Left ventricle myocardium inferior (tissue), 1 donor: ENCODE measurements at regions not wholly inside any gene's neighbourhood (a gene's known extent, or its start where the extent isn't known, plus 50 kb on each side); places are given as distances from the start of the nearest gene placed in this dataset.

Source experiments
- DNase-seq: peaks from one replicate; pipeline ENCODE4 v3.0.0-alpha.2; 2020
- H3K27ac ChIP-seq: fragments of 200-600 bp; replicated peaks from 2 replicates; pipeline ENCODE4 v1.8.0; 2021
- H3K27me3 ChIP-seq: fragments of 200-600 bp; 2 replicates; pipeline ENCODE4 v1.8.0; 2021; ENCODE audit warnings: low read depth
- H3K36me3 ChIP-seq: fragments of 200-600 bp; 2 replicates; pipeline ENCODE4 v1.8.0; 2021
- H3K4me1 ChIP-seq: fragments of 200-600 bp; 2 replicates; pipeline ENCODE4 v1.8.0; 2021
- H3K4me3 ChIP-seq: fragments of 200-600 bp; 2 replicates; pipeline ENCODE4 v1.8.0; 2021; ENCODE audit warnings: mild to moderate bottlenecking, moderate library complexity
- H3K9me3 ChIP-seq: fragments of 200-600 bp; replicated peaks from 2 replicates; pipeline ENCODE4 v1.8.0; 2021
- CTCF ChIP-seq: fragments of 200-600 bp; IDR thresholded peaks from 2 replicates; pipeline ENCODE4 v1.8.0; 2021; ENCODE audit warnings: antibody characterized with exemption, mild to moderate bottlenecking, borderline replicate concordance
- intact Hi-C: fragments of 100-400 bp; cut with micrococcal nuclease; formaldehyde crosslinking; loops from one replicate; pipeline ENCODE4 v1.11.0; 2022
- donor health status: DM: no; HTN: yes; CAD: no; lungs with severe emphysema.

- H3K36me3 ChIP-seq: no peaks in the 10 kb centered on the region
- TF ChIP-seq CTCF: no peak
- H3K4me1 ChIP-seq: peaks cover 16% of the 10 kb centered on the region
- H3K4me3 ChIP-seq: no peak overlapping the region
- no peak for DNase-seq
- H3K27me3 ChIP-seq: no peaks in the 10 kb centered on the region
- H3K9me3 ChIP-seq: no peaks in the 10 kb centered on the region
- intact Hi-C loops: no loop called here
- no peak overlapping the region for H3K27ac ChIP-seq
Observed at GRCh38 chr7:106814887-106815286, 50.2 kb upstream of the PIK3CG start.
